ENCODE measurements at regions not wholly inside any gene's neighbourhood (a gene's known extent, or its start where the extent isn't known, plus 50 kb on each side); places are given as distances from the start of the nearest gene placed in this dataset.

GRCh38 chr1:228927946-228928898 lies 192.9 kb downstream of the RHOU start:
- DNase-seq (ENCODE audit: insufficient read length, low spot score, missing footprints): no peak
- H4K20me1 ChIP-seq (ENCODE audit: insufficient read depth, low read length): no peaks in the 10 kb centered on the region
- H3K36me3 ChIP-seq (ENCODE audit: insufficient read depth, low read length): no peaks in the 10 kb centered on the region
- no peak overlapping the region for H3K4me3 ChIP-seq (ENCODE audit: insufficient read depth, low read length)
- TF ChIP-seq CTCF (IDR thresholded peaks at IDR 0.05; ENCODE audit: extremely low read depth, low read depth, low read length): no peak
- no peaks in the 10 kb centered on the region for H3K9me3 ChIP-seq (ENCODE audit: low read depth, low read length)
- no peak overlapping the region for H3K27ac ChIP-seq (ENCODE audit: low read depth, low read length)
- H3K27me3 ChIP-seq (ENCODE audit: insufficient read depth, low read length): peaks cover 8% of the 10 kb centered on the region
- no peaks in the 10 kb centered on the region for H3K4me1 ChIP-seq (ENCODE audit: insufficient read depth, low read length)
- H3K79me2 ChIP-seq (ENCODE audit: insufficient read depth, low read length): no peaks in the 10 kb centered on the region
- H2AFZ ChIP-seq (ENCODE audit: low read length): no peak overlapping the region
- no peak overlapping the region for H3K4me2 ChIP-seq (ENCODE audit: insufficient read depth, low read length)

DNA sequence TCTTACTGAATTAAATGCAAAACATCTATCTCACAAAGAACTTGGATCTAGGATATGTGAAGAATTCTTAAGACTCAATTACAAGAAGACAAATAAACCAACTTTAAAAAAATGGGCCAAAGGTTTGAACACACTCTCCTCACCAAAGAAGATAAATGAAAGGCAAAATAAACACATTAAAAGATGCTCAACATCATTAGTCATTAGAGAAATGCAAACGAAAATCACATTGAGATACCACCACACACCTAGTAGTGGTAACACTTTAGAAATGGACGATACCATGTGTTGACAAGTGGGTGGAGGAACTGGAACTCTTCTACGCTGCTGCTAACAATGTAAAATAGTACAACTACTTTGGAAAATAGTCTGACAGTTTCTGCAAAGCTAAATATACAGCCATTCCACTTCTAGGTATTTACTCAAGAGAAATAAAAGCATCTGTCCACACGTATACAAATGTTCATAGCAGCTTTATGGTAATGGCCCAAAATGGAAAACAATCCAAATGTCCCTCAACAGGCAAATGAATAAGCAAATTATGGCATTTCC lies 194.3 kb downstream of the RHOU start:
- DNase-seq (ENCODE audit: insufficient read length, low spot score, missing footprints): no peak
- no peaks in the 10 kb centered on the region for H3K9me3 ChIP-seq (ENCODE audit: low read depth, low read length)
- no peak overlapping the region for H2AFZ ChIP-seq (ENCODE audit: low read length)
- no peaks in the 10 kb centered on the region for H4K20me1 ChIP-seq (ENCODE audit: insufficient read depth, low read length)
- H3K36me3 ChIP-seq (ENCODE audit: insufficient read depth, low read length): no peaks in the 10 kb centered on the region
- no peak overlapping the region for H3K4me3 ChIP-seq (ENCODE audit: insufficient read depth, low read length)
- no peak for TF ChIP-seq CTCF (IDR thresholded peaks at IDR 0.05; ENCODE audit: extremely low read depth, low read depth, low read length)
- H3K27ac ChIP-seq (ENCODE audit: low read depth, low read length): no peak overlapping the region
- no peaks in the 10 kb centered on the region for H3K4me1 ChIP-seq (ENCODE audit: insufficient read depth, low read length)
- H3K4me2 ChIP-seq (ENCODE audit: insufficient read depth, low read length): no peak overlapping the region
- H3K79me2 ChIP-seq (ENCODE audit: insufficient read depth, low read length): no peaks in the 10 kb centered on the region
- H3K27me3 ChIP-seq (ENCODE audit: insufficient read depth, low read length): peaks cover 8% of the 10 kb centered on the region

DNA sequence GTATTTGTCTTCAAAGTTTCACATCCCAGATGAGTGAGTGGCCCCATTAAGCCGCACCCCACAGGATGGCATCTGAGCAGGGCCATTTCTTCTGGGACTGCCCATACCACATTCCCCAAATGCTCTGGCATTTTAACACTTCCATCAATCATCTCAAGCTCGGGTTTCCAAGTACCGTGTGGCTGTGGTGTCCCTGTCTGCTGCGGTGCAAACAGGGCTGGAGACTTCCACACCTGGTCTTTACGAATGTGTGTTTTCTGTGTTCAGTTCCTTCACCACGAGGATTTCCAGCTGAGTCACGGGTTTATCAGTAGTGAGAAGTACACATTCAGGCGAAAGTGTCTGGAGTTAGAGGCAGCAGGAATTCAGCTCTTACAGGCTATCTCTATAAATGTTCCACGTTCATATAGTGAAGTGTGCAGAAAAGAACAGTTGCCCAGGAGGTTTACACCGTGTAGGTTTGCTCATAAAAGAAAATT lies 195.2 kb downstream of the RHOU start:
- H3K27me3 ChIP-seq (ENCODE audit: insufficient read depth, low read length): peaks cover 8% of the 10 kb centered on the region
- H3K4me1 ChIP-seq (ENCODE audit: insufficient read depth, low read length): no peaks in the 10 kb centered on the region
- TF ChIP-seq CTCF (IDR thresholded peaks at IDR 0.05; ENCODE audit: extremely low read depth, low read depth, low read length): no peak
- no peak overlapping the region for H2AFZ ChIP-seq (ENCODE audit: low read length)
- H3K27ac ChIP-seq (ENCODE audit: low read depth, low read length): no peak overlapping the region
- H3K36me3 ChIP-seq (ENCODE audit: insufficient read depth, low read length): no peaks in the 10 kb centered on the region
- no peaks in the 10 kb centered on the region for H3K9me3 ChIP-seq (ENCODE audit: low read depth, low read length)
- DNase-seq (ENCODE audit: insufficient read length, low spot score, missing footprints): no peak
- no peaks in the 10 kb centered on the region for H4K20me1 ChIP-seq (ENCODE audit: insufficient read depth, low read length)
- H3K79me2 ChIP-seq (ENCODE audit: insufficient read depth, low read length): no peaks in the 10 kb centered on the region
- no peak overlapping the region for H3K4me3 ChIP-seq (ENCODE audit: insufficient read depth, low read length)
- H3K4me2 ChIP-seq (ENCODE audit: insufficient read depth, low read length): no peak overlapping the region

GRCh38 chr1:228933753-228934152 lies 198.5 kb downstream of the RHOU start:
- H4K20me1 ChIP-seq (ENCODE audit: insufficient read depth, low read length): no peaks in the 10 kb centered on the region
- H3K27ac ChIP-seq (ENCODE audit: low read depth, low read length): no peak overlapping the region
- TF ChIP-seq CTCF (IDR thresholded peaks at IDR 0.05; ENCODE audit: extremely low read depth, low read depth, low read length): no peak
- H3K79me2 ChIP-seq (ENCODE audit: insufficient read depth, low read length): no peaks in the 10 kb centered on the region
- H3K9me3 ChIP-seq (ENCODE audit: low read depth, low read length): no peaks in the 10 kb centered on the region
- DNase-seq (ENCODE audit: insufficient read length, low spot score, missing footprints): no peak
- H2AFZ ChIP-seq (ENCODE audit: low read length): no peak overlapping the region
- no peaks in the 10 kb centered on the region for H3K36me3 ChIP-seq (ENCODE audit: insufficient read depth, low read length)
- peaks cover 6% of the 10 kb centered on the region for H3K27me3 ChIP-seq (ENCODE audit: insufficient read depth, low read length)
- no peak overlapping the region for H3K4me3 ChIP-seq (ENCODE audit: insufficient read depth, low read length)
- H3K4me2 ChIP-seq (ENCODE audit: insufficient read depth, low read length): no peak overlapping the region
- no peaks in the 10 kb centered on the region for H3K4me1 ChIP-seq (ENCODE audit: insufficient read depth, low read length)
